ENCODE measurements at regions not wholly inside any gene's neighbourhood (a gene's known extent, or its start where the extent isn't known, plus 50 kb on each side); places are given as distances from the start of the nearest gene placed in this dataset.

- TF ChIP-seq GATA2 (IDR thresholded peaks at IDR 0.05; ENCODE audit: low read depth, low read length) (no peak), GATA3 (IDR thresholded peaks at IDR 0.05; ENCODE audit: low read depth, low read length) (no peak)
Measured at GRCh38 chr4:124146068-124146467, 566.5 kb downstream of the ANKRD50 start.

Measured in SH-SY5Y (cell line).